CD4-positive, alpha-beta T cell (primary cell): ENCODE measurements at regions not wholly inside any gene's neighbourhood (a gene's known extent, or its start where the extent isn't known, plus 50 kb on each side); places are given as distances from the start of the nearest gene placed in this dataset.

Source experiments
- ATAC-seq: fragments of 200-7000 bp; cut with Tn5 transposase; one replicate; pipeline ENCODE4 v1.10.0; 2022; ENCODE audit warnings: mild to moderate bottlenecking; ENCODE audit not compliant: poor library complexity
- CTCF ChIA-PET: fragments of 350-600 bp; sonication (Branson Sonifier 250); formaldehyde crosslinking; loops from one replicate; lab custom pipeline; 2021; ENCODE audit warnings: antibody characterized with exemption, inconsistent platforms; lab: Charles Lee
- POLR2A ChIA-PET: fragments of 350-600 bp; sonication (Branson Sonifier 250); formaldehyde crosslinking; loops from one replicate; lab custom pipeline; 2021; ENCODE audit warnings: antibody characterized with exemption, inconsistent platforms; lab: Charles Lee
- DNase-seq, 14 experiments: peaks; one replicate each; pipeline ENCODE4 v3.0.0-alpha.2; 2013 to 2020; ENCODE audit warnings: mixed read lengths in 2 of 14
- H3K27ac ChIP-seq, 2 donors: one replicate each; pipeline versions ENCODE4 v1.5.1 to v1.7.0; 2013; ENCODE audit warnings: low read length in 2 of 2, low read depth in 1 of 2, mild to moderate bottlenecking in 1 of 2
- H3K27me3 ChIP-seq, 2 experiments: 1 replicate in 1 of 2; 2 replicates in 1 of 2; pipeline versions ENCODE4 v1.6.1 to v1.7.0; 2013; ENCODE audit warnings: low read length in 2 of 2, control low read depth in 1 of 2, mild to moderate bottlenecking in 1 of 2, moderate library complexity in 1 of 2; ENCODE audit not compliant: insufficient read depth in 2 of 2, control insufficient read depth in 1 of 2
- H3K36me3 ChIP-seq: one replicate; pipeline ENCODE4 v1.6.1; 2013; ENCODE audit warnings: low read length, control low read depth; ENCODE audit not compliant: insufficient read depth
- H3K4me1 ChIP-seq: one replicate; pipeline ENCODE4 v1.6.1; 2013; ENCODE audit warnings: low read length, control low read depth; ENCODE audit not compliant: insufficient read depth
- H3K4me3 ChIP-seq: one replicate; pipeline ENCODE4 v1.5.1; 2013; ENCODE audit warnings: mild to moderate bottlenecking, low read length, moderate library complexity
- H3K9me3 ChIP-seq, 2 experiments: 1 replicate in 1 of 2; 2 replicates in 1 of 2; pipeline versions ENCODE4 v1.6.1 to v1.7.0; 2013; ENCODE audit warnings: low read length in 2 of 2, mild to moderate bottlenecking in 2 of 2, control low read depth in 1 of 2, moderate library complexity in 1 of 2; ENCODE audit not compliant: control insufficient read depth in 1 of 2, insufficient read depth in 1 of 2
- H3K27ac Mint-ChIP-seq: one replicate; pipeline ENCODE4 v1.8.0; 2020; ENCODE audit warnings: mixed read lengths
- H3K27me3 Mint-ChIP-seq: one replicate; pipeline ENCODE4 v1.8.0; 2021; ENCODE audit warnings: mixed read lengths
- H3K36me3 Mint-ChIP-seq: one replicate; pipeline ENCODE4 v1.8.0; 2021; ENCODE audit warnings: low read depth, mixed read lengths
- H3K4me1 Mint-ChIP-seq: one replicate; pipeline ENCODE4 v1.8.0; 2021; ENCODE audit warnings: low read depth, mixed read lengths
- H3K4me3 Mint-ChIP-seq: one replicate; pipeline ENCODE4 v1.8.0; 2020; ENCODE audit warnings: mild to moderate bottlenecking, mixed read lengths
- H3K9me3 Mint-ChIP-seq: one replicate; pipeline ENCODE4 v1.8.0; 2020; ENCODE audit warnings: mixed read lengths
- CTCF ChIP-seq: fragments of 200-600 bp; IDR thresholded peaks from one replicate; pipeline ENCODE4 v1.8.0; 2022; ENCODE audit warnings: antibody characterized with exemption, mild to moderate bottlenecking
- intact Hi-C, 2 experiments: fragments of 100-400 bp; cut with DNase I in 1 of 2; cut with micrococcal nuclease in 1 of 2; formaldehyde crosslinking; loops; one replicate each; pipeline versions ENCODE4 v1.15.1 to v1.9.0; 2023 to 2025; cut with DNase I, micrococcal nuclease

- CTCF ChIA-PET = no interaction called here
- Mint-ChIP-seq H3K36me3 (no peaks in the 10 kb centered on the region), H3K4me1 (peaks cover 23% of the 10 kb centered on the region), H3K27me3 (no peaks in the 10 kb centered on the region), H3K4me3 (no peak overlapping the region), H3K27ac (no peak overlapping the region), H3K9me3 (no peaks in the 10 kb centered on the region)
- no peak for DNase-seq
- POLR2A ChIA-PET = no interaction called here
- H3K27me3 ChIP-seq = no peaks in the 10 kb centered on the region
- no peaks in the 10 kb centered on the region for H3K4me1 ChIP-seq
- intact Hi-C loops = no loop called here
- TF ChIP-seq CTCF = no peak
- no peak for ATAC-seq
- no peak overlapping the region for H3K27ac ChIP-seq
- no peak overlapping the region for H3K4me3 ChIP-seq
- H3K9me3 ChIP-seq = peaks cover 0 to 4% of the 10 kb centered on the region in 2 experiments
- no peaks in the 10 kb centered on the region for H3K36me3 ChIP-seq
These were observed 341.7 kb downstream of the PRL start for GRCh38 chr6:21955053-21955595.

- H3K27me3 Mint-ChIP-seq = no peaks in the 10 kb centered on the region
- ChIA-PET POLR2A (no interaction called here), CTCF (no interaction called here)
- Histone ChIP-seq H3K4me3 (no peak overlapping the region), H3K36me3 (no peaks in the 10 kb centered on the region), H3K9me3 (peaks cover 0 to 4% of the 10 kb centered on the region in 2 experiments), H3K27me3 (no peaks in the 10 kb centered on the region), H3K27ac (no peak overlapping the region), H3K4me1 (no peaks in the 10 kb centered on the region)
- H3K36me3 Mint-ChIP-seq = no peaks in the 10 kb centered on the region
- intact Hi-C loops = no loop called here
- peaks cover 17% of the 10 kb centered on the region for H3K4me1 Mint-ChIP-seq
- no peaks in the 10 kb centered on the region for H3K9me3 Mint-ChIP-seq
- no peak overlapping the region for H3K27ac Mint-ChIP-seq
- no peak for TF ChIP-seq CTCF
- no peak for DNase-seq
- ATAC-seq = no peak
- H3K4me3 Mint-ChIP-seq = no peak overlapping the region
These were observed 340.9 kb downstream of the PRL start for GRCh38 chr6:21955951-21956350.

- Histone ChIP-seq H3K4me3 (no peak overlapping the region), H3K9me3 (peaks cover 0 to 4% of the 10 kb centered on the region in 2 experiments), H3K4me1 (no peaks in the 10 kb centered on the region), H3K27me3 (no peaks in the 10 kb centered on the region), H3K27ac (no peak overlapping the region), H3K36me3 (no peaks in the 10 kb centered on the region)
- no peaks in the 10 kb centered on the region for H3K27me3 Mint-ChIP-seq
- no peaks in the 10 kb centered on the region for H3K9me3 Mint-ChIP-seq
- ChIA-PET POLR2A (no interaction called here), CTCF (no interaction called here)
- no peaks in the 10 kb centered on the region for H3K36me3 Mint-ChIP-seq
- no peak overlapping the region for H3K27ac Mint-ChIP-seq
- H3K4me3 Mint-ChIP-seq = no peak overlapping the region
- H3K4me1 Mint-ChIP-seq = peaks cover 6% of the 10 kb centered on the region
- ATAC-seq (no peak), DNase-seq (no peak)
- TF ChIP-seq CTCF = no peak
- intact Hi-C loops = no loop called here
These were observed 338.4 kb downstream of the PRL start for GRCh38 chr6:21958428-21958827.
